Thoracic aorta (tissue), 2 donors: ENCODE measurements at regions not wholly inside any gene's neighbourhood (a gene's known extent, or its start where the extent isn't known, plus 50 kb on each side); places are given as distances from the start of the nearest gene placed in this dataset.

Source experiments
- ATAC-seq: fragments of 150-250 bp; one replicate; pipeline ENCODE4 v1.8.0; 2017; ENCODE audit warnings: low read depth; ENCODE audit not compliant: insufficient number of reproducible peaks, low FRiP score
- DNase-seq: peaks from one replicate; pipeline ENCODE4 v3.0.0-alpha.2; 2020; ENCODE audit warnings: low spot score
- H3K27ac ChIP-seq, 2 donors: fragments of 200-600 bp; sonication (generic); 1 replicate in 1 of 2; 2 replicates in 1 of 2; pipeline ENCODE4 v1.5.1; 2016; ENCODE audit warnings: mild to moderate bottlenecking in 2 of 2, moderate library complexity in 2 of 2
- H3K27me3 ChIP-seq: fragments of 200-600 bp; sonication (generic); replicated peaks from 2 replicates; pipeline ENCODE4 v1.6.0; 2016; ENCODE audit warnings: mild to moderate bottlenecking; ENCODE audit not compliant: insufficient read depth
- H3K36me3 ChIP-seq: fragments of 200-600 bp; sonication (generic); one replicate; pipeline ENCODE4 v1.5.1; 2016
- H3K4me1 ChIP-seq, 2 donors: fragments of 200-600 bp; sonication (generic); 1 replicate in 1 of 2; 2 replicates in 1 of 2; pipeline versions ENCODE4 v1.5.1 to v1.6.0; 2016; ENCODE audit warnings: low read depth in 2 of 2, mild to moderate bottlenecking in 1 of 2; ENCODE audit not compliant: control insufficient read depth in 1 of 2
- H3K4me3 ChIP-seq: fragments of 200-600 bp; sonication (generic); 2 replicates; pipeline ENCODE4 v1.5.1; 2016; ENCODE audit warnings: mild to moderate bottlenecking
- H3K9me3 ChIP-seq: fragments of 200-600 bp; sonication (generic); 2 replicates; pipeline ENCODE4 v1.5.1; 2016
- TF ChIP-seq, protein P1 (sequence below): fragments of 200-600 bp; sonication (generic); IDR thresholded peaks from one replicate; pipeline ENCODE4 v1.5.1; 2019; ENCODE audit warnings: antibody characterized with exemption

- ATAC-seq (no peak), DNase-seq (no peak)
- Histone ChIP-seq H3K4me1 (no peaks in the 10 kb centered on the region), H3K36me3 (no peaks in the 10 kb centered on the region), H3K27ac (no peak overlapping the region), H3K4me3 (no peak overlapping the region), H3K9me3 (no peaks in the 10 kb centered on the region), H3K27me3 (no peaks in the 10 kb centered on the region)
- TF ChIP-seq, protein P1, sequence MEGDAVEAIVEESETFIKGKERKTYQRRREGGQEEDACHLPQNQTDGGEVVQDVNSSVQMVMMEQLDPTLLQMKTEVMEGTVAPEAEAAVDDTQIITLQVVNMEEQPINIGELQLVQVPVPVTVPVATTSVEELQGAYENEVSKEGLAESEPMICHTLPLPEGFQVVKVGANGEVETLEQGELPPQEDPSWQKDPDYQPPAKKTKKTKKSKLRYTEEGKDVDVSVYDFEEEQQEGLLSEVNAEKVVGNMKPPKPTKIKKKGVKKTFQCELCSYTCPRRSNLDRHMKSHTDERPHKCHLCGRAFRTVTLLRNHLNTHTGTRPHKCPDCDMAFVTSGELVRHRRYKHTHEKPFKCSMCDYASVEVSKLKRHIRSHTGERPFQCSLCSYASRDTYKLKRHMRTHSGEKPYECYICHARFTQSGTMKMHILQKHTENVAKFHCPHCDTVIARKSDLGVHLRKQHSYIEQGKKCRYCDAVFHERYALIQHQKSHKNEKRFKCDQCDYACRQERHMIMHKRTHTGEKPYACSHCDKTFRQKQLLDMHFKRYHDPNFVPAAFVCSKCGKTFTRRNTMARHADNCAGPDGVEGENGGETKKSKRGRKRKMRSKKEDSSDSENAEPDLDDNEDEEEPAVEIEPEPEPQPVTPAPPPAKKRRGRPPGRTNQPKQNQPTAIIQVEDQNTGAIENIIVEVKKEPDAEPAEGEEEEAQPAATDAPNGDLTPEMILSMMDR: no peak
These were observed 103.9 kb downstream of the ALDH8A1 start for GRCh38 chr6:134846031-134846430.

DNA sequence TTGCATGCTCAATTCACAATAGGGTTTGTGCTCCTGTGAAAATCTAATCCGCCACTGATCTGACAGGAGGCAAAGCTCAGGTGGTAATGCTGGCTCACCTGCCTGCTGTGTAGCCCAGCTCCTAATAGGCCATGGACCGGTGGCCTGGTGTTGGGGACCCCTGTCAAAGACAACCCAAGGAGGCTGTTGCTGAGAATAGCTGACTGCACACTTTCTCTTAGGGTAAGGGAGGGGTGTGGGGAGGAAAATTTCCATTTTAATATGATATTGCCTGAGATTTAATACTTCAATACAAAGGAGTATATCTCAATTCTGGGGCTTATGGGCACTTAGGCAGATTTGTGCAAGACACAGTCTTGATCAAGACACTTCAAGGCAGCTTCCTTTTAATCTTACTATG, 105.8 kb downstream of the ALDH8A1 start:
- no peaks in the 10 kb centered on the region for H3K36me3 ChIP-seq
- TF ChIP-seq, protein P1: no peak
- no peaks in the 10 kb centered on the region for H3K27me3 ChIP-seq
- DNase-seq (no peak), ATAC-seq (no peak)
- no peak overlapping the region for H3K4me3 ChIP-seq
- H3K4me1 ChIP-seq: no peaks in the 10 kb centered on the region
- no peak overlapping the region for H3K27ac ChIP-seq
- H3K9me3 ChIP-seq: no peaks in the 10 kb centered on the region

DNA sequence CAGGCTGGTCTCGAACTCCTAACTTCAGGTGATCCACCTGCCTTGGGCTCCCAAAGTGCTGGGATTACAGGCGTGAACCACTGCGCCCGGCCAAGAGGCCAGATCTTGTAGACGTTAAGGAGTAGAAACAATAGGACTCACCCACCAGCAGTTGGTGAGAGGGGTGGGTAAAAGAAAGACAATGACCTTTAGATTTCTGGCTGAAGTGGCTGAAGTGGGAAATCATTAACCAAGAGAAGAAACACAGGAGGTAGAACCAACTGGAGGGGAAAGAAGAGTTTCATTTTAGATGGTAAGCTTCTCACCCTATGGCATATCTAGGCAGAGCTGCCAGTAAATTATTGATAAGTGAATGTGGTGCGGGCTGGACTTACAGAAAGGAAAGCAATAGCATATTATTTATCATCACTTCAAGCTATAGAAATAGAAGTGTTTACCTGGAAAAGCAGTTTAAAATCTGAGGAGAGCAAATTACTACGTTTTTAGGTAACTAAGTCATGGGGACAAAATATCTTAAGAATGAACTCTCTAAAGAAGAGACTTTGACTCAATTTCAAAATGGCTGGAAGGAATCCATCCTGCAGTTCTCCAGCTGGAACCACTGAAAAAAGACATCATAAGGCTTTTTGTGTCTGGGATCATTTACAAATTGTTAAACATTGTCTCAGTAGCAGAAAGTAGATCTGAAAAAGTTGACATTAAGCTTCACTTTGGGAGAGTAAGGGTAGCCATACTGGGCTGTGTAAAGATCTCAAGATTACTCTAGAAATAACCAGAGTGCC, 109.6 kb downstream of the ALDH8A1 start:
- no peaks in the 10 kb centered on the region for H3K36me3 ChIP-seq
- peaks cover 3 to 9% of the 10 kb centered on the region in 2 donors for H3K4me1 ChIP-seq
- ATAC-seq: no peak
- no peak overlapping the region for H3K27ac ChIP-seq
- TF ChIP-seq, protein P1: no peak
- no peak for DNase-seq
- H3K4me3 ChIP-seq: no peak overlapping the region
- no peaks in the 10 kb centered on the region for H3K27me3 ChIP-seq
- no peaks in the 10 kb centered on the region for H3K9me3 ChIP-seq

DNA sequence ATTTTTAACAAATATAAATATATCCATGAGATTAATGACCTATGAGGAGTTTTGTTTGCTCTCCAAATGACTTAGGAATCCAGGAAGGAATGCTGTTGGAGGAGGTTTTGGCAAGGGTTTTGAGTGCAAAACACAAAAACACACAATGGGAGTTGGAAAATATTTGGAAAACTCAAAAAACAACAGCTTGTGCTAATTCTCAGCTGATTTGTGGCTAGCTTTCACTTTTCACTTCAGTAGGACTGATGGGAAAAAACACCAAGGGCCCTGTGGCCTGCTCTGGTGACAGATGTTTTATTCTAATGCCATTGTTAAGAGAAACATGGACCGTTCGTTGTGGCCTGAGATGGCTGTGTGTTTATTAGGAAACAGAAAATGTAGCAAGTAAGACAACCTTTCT, 113.9 kb downstream of the ALDH8A1 start:
- Histone ChIP-seq H3K4me1 (peaks cover 3 to 9% of the 10 kb centered on the region in 2 donors), H3K9me3 (no peaks in the 10 kb centered on the region), H3K4me3 (no peak overlapping the region), H3K27me3 (no peaks in the 10 kb centered on the region), H3K36me3 (no peaks in the 10 kb centered on the region), H3K27ac (no peak overlapping the region)
- DNase-seq (no peak), ATAC-seq (no peak)
- TF ChIP-seq, protein P1: no peak

DNA sequence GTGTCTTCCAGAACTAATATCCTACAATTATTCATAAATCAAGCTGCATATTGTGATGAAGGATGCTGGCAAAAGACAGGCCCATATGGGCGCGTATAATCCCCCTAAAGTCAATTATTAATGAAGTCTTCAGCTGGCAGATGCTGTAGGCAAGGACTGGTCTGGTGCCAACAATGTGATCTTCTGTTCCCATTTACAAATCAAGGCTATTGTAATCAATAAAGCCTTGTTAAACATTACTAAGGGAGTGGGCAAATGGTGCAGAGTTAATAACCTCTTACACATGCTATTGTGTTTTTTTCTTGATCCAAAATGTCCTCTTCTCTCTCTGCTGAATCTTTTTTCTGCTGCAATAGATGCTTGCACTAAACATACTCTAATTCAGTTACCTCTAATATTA, 119.0 kb downstream of the ALDH8A1 start:
- H3K27me3 ChIP-seq: no peaks in the 10 kb centered on the region
- H3K4me3 ChIP-seq: no peak overlapping the region
- peaks cover 4 to 27% of the 10 kb centered on the region in 2 donors for H3K4me1 ChIP-seq
- DNase-seq (no peak), ATAC-seq (no peak)
- no peaks in the 10 kb centered on the region for H3K9me3 ChIP-seq
- no peaks in the 10 kb centered on the region for H3K36me3 ChIP-seq
- TF ChIP-seq, protein P1: no peak
- no peak overlapping the region for H3K27ac ChIP-seq
